Upper lobe of right lung (tissue), 1 donor: ENCODE measurements at regions not wholly inside any gene's neighbourhood (a gene's known extent, or its start where the extent isn't known, plus 50 kb on each side); places are given as distances from the start of the nearest gene placed in this dataset.

Source experiments
- ATAC-seq: fragments of 200-7000 bp; cut with Tn5 transposase; one replicate; pipeline ENCODE4 v1.9.1; 2020; ENCODE audit warnings: mild to moderate bottlenecking, moderate library complexity
- DNase-seq: peaks from one replicate; pipeline ENCODE4 v3.0.0-alpha.2; 2020
- H3K27ac ChIP-seq: fragments of 200-600 bp; one replicate; pipeline ENCODE4 v1.8.0; 2022
- H3K27me3 ChIP-seq: fragments of 200-600 bp; one replicate; pipeline ENCODE4 v1.8.0; 2022; ENCODE audit warnings: mild to moderate bottlenecking
- H3K36me3 ChIP-seq: fragments of 200-600 bp; one replicate; pipeline ENCODE4 v1.8.0; 2022
- H3K4me1 ChIP-seq: fragments of 200-600 bp; one replicate; pipeline ENCODE4 v1.8.0; 2022
- H3K4me3 ChIP-seq: fragments of 200-600 bp; one replicate; pipeline ENCODE4 v1.8.0; 2022; ENCODE audit warnings: mild to moderate bottlenecking
- H3K9me3 ChIP-seq: fragments of 200-600 bp; one replicate; pipeline ENCODE4 v1.8.0; 2022
- intact Hi-C: fragments of 100-400 bp; cut with DNase I; formaldehyde crosslinking; loops from one replicate; pipeline ENCODE4 v1.11.0; 2022
- TF ChIP-seq, protein P1 (sequence below): fragments of 200-600 bp; IDR thresholded peaks from one replicate; pipeline ENCODE4 v1.8.0; 2022; ENCODE audit warnings: antibody characterized with exemption
- donor health status: DM: no; HTN: yes; CAD: no; lungs with severe emphysema.

- TF ChIP-seq, protein P1, sequence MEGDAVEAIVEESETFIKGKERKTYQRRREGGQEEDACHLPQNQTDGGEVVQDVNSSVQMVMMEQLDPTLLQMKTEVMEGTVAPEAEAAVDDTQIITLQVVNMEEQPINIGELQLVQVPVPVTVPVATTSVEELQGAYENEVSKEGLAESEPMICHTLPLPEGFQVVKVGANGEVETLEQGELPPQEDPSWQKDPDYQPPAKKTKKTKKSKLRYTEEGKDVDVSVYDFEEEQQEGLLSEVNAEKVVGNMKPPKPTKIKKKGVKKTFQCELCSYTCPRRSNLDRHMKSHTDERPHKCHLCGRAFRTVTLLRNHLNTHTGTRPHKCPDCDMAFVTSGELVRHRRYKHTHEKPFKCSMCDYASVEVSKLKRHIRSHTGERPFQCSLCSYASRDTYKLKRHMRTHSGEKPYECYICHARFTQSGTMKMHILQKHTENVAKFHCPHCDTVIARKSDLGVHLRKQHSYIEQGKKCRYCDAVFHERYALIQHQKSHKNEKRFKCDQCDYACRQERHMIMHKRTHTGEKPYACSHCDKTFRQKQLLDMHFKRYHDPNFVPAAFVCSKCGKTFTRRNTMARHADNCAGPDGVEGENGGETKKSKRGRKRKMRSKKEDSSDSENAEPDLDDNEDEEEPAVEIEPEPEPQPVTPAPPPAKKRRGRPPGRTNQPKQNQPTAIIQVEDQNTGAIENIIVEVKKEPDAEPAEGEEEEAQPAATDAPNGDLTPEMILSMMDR, result no peak
- ATAC-seq, result no peak
- intact Hi-C loops, result no loop called here
Measured at GRCh38 chr4:52368895-52369294, 290.2 kb downstream of the USP46 start.

GRCh38 chr4:52369649-52370048 lies 289.5 kb downstream of the USP46 start:
- Histone ChIP-seq H3K27me3 (no peaks in the 10 kb centered on the region), H3K4me1 (no peaks in the 10 kb centered on the region), H3K9me3 (no peaks in the 10 kb centered on the region), H3K4me3 (no peak overlapping the region), H3K27ac (no peak overlapping the region), H3K36me3 (no peaks in the 10 kb centered on the region)
- ATAC-seq (no peak), DNase-seq (no peak)
- intact Hi-C loops, result loop anchor here (10.0 kb wide), 1 partner anchor 615 kb away; no protein-coding TSS in a partner anchor
- TF ChIP-seq, protein P1, result no peak

More at GRCh38 chr4:52368895-52369294, 290.2 kb downstream of the USP46 start:
- no peak for DNase-seq
- H3K9me3 ChIP-seq, result no peaks in the 10 kb centered on the region
- H3K36me3 ChIP-seq, result no peaks in the 10 kb centered on the region
- H3K27ac ChIP-seq, result no peak overlapping the region
- no peaks in the 10 kb centered on the region for H3K4me1 ChIP-seq
- no peak overlapping the region for H3K4me3 ChIP-seq
- H3K27me3 ChIP-seq, result no peaks in the 10 kb centered on the region

DNA sequence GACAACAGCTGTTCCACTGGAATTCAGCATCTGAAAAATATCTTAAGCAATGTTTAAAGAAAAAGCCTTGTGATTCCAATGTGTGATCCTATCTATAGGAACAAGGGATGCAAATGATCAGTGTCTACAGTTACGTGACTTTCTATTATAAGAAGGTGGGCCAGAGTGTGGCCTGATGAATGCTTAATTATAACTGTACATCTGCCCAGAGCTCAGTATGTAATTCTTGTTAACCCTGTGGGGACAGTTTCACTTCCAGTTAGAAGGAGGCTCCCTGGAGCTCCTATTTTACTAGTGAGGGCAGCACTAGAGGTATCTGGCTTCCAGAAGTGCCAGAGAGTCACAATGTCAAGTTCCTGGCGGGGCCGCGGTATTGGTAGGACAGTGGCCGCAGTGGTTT lies 288.5 kb downstream of the USP46 start:
- no peak overlapping the region for H3K4me3 ChIP-seq

GRCh38 chr4:52371841-52372240 lies 287.3 kb downstream of the USP46 start:
- no peak for ATAC-seq
- H3K36me3 ChIP-seq, result no peaks in the 10 kb centered on the region
- intact Hi-C loops, result loop anchor here (10.0 kb wide), 1 partner anchor 613 kb away; no protein-coding TSS in a partner anchor
- H3K27ac ChIP-seq, result no peak overlapping the region
- DNase-seq, result no peak
- H3K4me1 ChIP-seq, result no peaks in the 10 kb centered on the region
- no peaks in the 10 kb centered on the region for H3K27me3 ChIP-seq
- TF ChIP-seq, protein P1, result no peak
- H3K4me3 ChIP-seq, result no peak overlapping the region
- H3K9me3 ChIP-seq, result no peaks in the 10 kb centered on the region

More for the DNA sequence above, 288.5 kb downstream of the USP46 start:
- Histone ChIP-seq H3K9me3 (no peaks in the 10 kb centered on the region), H3K27me3 (no peaks in the 10 kb centered on the region), H3K4me1 (no peaks in the 10 kb centered on the region), H3K27ac (no peak overlapping the region), H3K36me3 (no peaks in the 10 kb centered on the region)
- intact Hi-C loops, result loop anchor here (10.0 kb wide), 1 partner anchor 614 kb away; no protein-coding TSS in a partner anchor
- DNase-seq (no peak), ATAC-seq (no peak)
- TF ChIP-seq, protein P1, result no peak

DNA sequence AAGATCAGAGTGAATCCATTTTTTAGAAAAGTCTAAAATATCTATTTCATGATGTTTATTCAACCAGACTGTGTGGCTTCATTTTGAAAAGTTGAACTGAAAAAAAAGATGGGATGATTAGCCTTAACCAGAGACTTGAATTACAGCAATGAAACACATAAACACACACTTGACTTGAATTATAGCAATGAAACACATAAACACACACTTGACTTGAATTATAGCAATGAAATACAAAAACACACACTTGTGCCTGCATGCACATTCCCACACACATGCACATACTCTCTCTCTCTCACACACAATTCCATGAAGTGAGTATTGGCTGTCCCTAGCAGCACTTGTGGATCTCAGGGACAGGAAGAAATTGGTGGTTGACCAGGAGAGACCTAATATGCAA lies 286.8 kb downstream of the USP46 start:
- intact Hi-C loops, result loop anchor here (10.0 kb wide), 1 partner anchor 613 kb away; no protein-coding TSS in a partner anchor
- no peak for DNase-seq
- Histone ChIP-seq H3K4me3 (no peak overlapping the region), H3K27me3 (no peaks in the 10 kb centered on the region), H3K36me3 (no peaks in the 10 kb centered on the region), H3K4me1 (no peaks in the 10 kb centered on the region), H3K9me3 (no peaks in the 10 kb centered on the region), H3K27ac (no peak overlapping the region)
- ATAC-seq, result no peak
- TF ChIP-seq, protein P1, result no peak

GRCh38 chr4:52372747-52373146 lies 286.4 kb downstream of the USP46 start:
- no peaks in the 10 kb centered on the region for H3K36me3 ChIP-seq
- H3K27ac ChIP-seq, result no peak overlapping the region
- no peaks in the 10 kb centered on the region for H3K9me3 ChIP-seq
- H3K4me1 ChIP-seq, result no peaks in the 10 kb centered on the region
- ATAC-seq, result no peak
- no peaks in the 10 kb centered on the region for H3K27me3 ChIP-seq
- TF ChIP-seq, protein P1, result no peak
- H3K4me3 ChIP-seq, result no peak overlapping the region
- no peak for DNase-seq
- intact Hi-C loops, result loop anchor here (10.0 kb wide), 1 partner anchor 612 kb away; no protein-coding TSS in a partner anchor
